ENCODE measurements at regions not wholly inside any gene's neighbourhood (a gene's known extent, or its start where the extent isn't known, plus 50 kb on each side); places are given as distances from the start of the nearest gene placed in this dataset.

GRCh38 chr4:103907414-103907813 is 187.6 kb upstream of the TACR3 start (continued):
- TF ChIP-seq, protein P1, sequence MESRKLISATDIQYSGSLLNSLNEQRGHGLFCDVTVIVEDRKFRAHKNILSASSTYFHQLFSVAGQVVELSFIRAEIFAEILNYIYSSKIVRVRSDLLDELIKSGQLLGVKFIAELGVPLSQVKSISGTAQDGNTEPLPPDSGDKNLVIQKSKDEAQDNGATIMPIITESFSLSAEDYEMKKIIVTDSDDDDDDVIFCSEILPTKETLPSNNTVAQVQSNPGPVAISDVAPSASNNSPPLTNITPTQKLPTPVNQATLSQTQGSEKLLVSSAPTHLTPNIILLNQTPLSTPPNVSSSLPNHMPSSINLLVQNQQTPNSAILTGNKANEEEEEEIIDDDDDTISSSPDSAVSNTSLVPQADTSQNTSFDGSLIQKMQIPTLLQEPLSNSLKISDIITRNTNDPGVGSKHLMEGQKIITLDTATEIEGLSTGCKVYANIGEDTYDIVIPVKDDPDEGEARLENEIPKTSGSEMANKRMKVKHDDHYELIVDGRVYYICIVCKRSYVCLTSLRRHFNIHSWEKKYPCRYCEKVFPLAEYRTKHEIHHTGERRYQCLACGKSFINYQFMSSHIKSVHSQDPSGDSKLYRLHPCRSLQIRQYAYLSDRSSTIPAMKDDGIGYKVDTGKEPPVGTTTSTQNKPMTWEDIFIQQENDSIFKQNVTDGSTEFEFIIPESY (IDR thresholded peaks at IDR 0.05; ENCODE audit: extremely low read depth, insufficient replicate concordance, low read length) = no peak
- no peak for TF ChIP-seq RAD21 (IDR thresholded peaks at IDR 0.05; ENCODE audit: low read depth)

GRCh38 chr4:103904123-103904522 is 184.3 kb upstream of the TACR3 start:
- no peak overlapping the region for H3K4me2 ChIP-seq (ENCODE audit: low read length)
- ChIA-PET RAD21 (ENCODE audit: low non-redundant PET in 1 of 2, low total read pairs in 2 of 2, uncharacterized antibody in 2 of 2, unreplicated experiment in 2 of 2) (no interaction called here), CTCF (no interaction called here), POLR2A (no interaction called here)
- TF ChIP-seq CEBPB (IDR thresholded peaks at IDR 0.05; ENCODE audit: low read depth) (no peak), ZFX (IDR thresholded peaks at IDR 0.05) (no peak), POLR2AphosphoS5 (IDR thresholded peaks at IDR 0.05; ENCODE audit: low read depth, low read length) (no peak), SP1 (IDR thresholded peaks at IDR 0.05; ENCODE audit: low read depth) (no peak), JUND (IDR thresholded peaks at IDR 0.05) (no peak), SIN3A (IDR thresholded peaks at IDR 0.05; ENCODE audit: low read depth) (no peak), POLR2A (IDR thresholded peaks at IDR 0.05; ENCODE audit: borderline replicate concordance, extremely low read depth, insufficient read depth, insufficient read length) (no peak), RAD21 (IDR thresholded peaks at IDR 0.05; ENCODE audit: low read depth) (no peak), EGR1 (IDR thresholded peaks at IDR 0.05; ENCODE audit: low read depth) (no peak), ZNF274 (IDR thresholded peaks at IDR 0.05; ENCODE audit: low read depth, low read length) (no peak), FOSL1 (IDR thresholded peaks at IDR 0.05; ENCODE audit: low read depth) (no peak), YY1 (IDR thresholded peaks at IDR 0.05; ENCODE audit: extremely low read depth, insufficient replicate concordance, low read depth, low read length) (no peak), TCF7L2 (IDR thresholded peaks at IDR 0.05; ENCODE audit: borderline replicate concordance, extremely low read depth, insufficient read depth, insufficient read length) (no peak), SRF (IDR thresholded peaks at IDR 0.05; ENCODE audit: low read depth) (no peak)
- TF ChIP-seq, protein P2, sequence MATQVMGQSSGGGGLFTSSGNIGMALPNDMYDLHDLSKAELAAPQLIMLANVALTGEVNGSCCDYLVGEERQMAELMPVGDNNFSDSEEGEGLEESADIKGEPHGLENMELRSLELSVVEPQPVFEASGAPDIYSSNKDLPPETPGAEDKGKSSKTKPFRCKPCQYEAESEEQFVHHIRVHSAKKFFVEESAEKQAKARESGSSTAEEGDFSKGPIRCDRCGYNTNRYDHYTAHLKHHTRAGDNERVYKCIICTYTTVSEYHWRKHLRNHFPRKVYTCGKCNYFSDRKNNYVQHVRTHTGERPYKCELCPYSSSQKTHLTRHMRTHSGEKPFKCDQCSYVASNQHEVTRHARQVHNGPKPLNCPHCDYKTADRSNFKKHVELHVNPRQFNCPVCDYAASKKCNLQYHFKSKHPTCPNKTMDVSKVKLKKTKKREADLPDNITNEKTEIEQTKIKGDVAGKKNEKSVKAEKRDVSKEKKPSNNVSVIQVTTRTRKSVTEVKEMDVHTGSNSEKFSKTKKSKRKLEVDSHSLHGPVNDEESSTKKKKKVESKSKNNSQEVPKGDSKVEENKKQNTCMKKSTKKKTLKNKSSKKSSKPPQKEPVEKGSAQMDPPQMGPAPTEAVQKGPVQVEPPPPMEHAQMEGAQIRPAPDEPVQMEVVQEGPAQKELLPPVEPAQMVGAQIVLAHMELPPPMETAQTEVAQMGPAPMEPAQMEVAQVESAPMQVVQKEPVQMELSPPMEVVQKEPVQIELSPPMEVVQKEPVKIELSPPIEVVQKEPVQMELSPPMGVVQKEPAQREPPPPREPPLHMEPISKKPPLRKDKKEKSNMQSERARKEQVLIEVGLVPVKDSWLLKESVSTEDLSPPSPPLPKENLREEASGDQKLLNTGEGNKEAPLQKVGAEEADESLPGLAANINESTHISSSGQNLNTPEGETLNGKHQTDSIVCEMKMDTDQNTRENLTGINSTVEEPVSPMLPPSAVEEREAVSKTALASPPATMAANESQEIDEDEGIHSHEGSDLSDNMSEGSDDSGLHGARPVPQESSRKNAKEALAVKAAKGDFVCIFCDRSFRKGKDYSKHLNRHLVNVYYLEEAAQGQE (IDR thresholded peaks at IDR 0.05; ENCODE audit: low read depth) = no peak
- TF ChIP-seq, protein P3, sequence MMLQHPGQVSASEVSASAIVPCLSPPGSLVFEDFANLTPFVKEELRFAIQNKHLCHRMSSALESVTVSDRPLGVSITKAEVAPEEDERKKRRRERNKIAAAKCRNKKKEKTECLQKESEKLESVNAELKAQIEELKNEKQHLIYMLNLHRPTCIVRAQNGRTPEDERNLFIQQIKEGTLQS (IDR thresholded peaks at IDR 0.05) = no peak
- TF ChIP-seq, protein P1 (IDR thresholded peaks at IDR 0.05; ENCODE audit: extremely low read depth, insufficient replicate concordance, low read length) = no peak
- H3K4me3 ChIP-seq (replicated peaks in 1 of 2; ENCODE audit: low read depth in 1 of 2, low read length in 2 of 2) = no peak overlapping the region
- no peaks in the 10 kb centered on the region for H3K36me3 ChIP-seq (ENCODE audit: control insufficient read depth in 1 of 2, insufficient read depth in 2 of 2, low read length in 2 of 2)
- ATAC-seq (no peak), DNase-seq (ENCODE audit: low read depth, low spot score) (no peak)
- no peaks in the 10 kb centered on the region for H3K9me2 ChIP-seq (ENCODE audit: insufficient read depth)
- no peak overlapping the region for H3K9ac ChIP-seq (ENCODE audit: low read length)
- no TSS peak for BruUV-seq (replicated peaks)
- no peak overlapping the region for H2AFZ ChIP-seq (ENCODE audit: low read depth, low read length, poor library complexity, severe bottlenecking)
- no peak overlapping the region for H3K27ac ChIP-seq (ENCODE audit: low read depth, low read length)
- no peaks in the 10 kb centered on the region for H3K27me3 ChIP-seq (ENCODE audit: insufficient read depth, low read length)
- no peaks in the 10 kb centered on the region for H3K79me2 ChIP-seq (ENCODE audit: insufficient read depth, low read length)
- no peaks in the 10 kb centered on the region for H3K9me3 ChIP-seq (ENCODE audit: control insufficient read depth in 1 of 2, insufficient read depth in 1 of 2, low read depth in 1 of 2, low read length in 2 of 2)
- no peaks in the 10 kb centered on the region for H3K4me1 ChIP-seq (ENCODE audit: control insufficient read depth in 1 of 2, insufficient read depth in 2 of 2, low read length in 2 of 2)
- intact Hi-C loops (cut with micrococcal nuclease) = no loop called here
- no peaks in the 10 kb centered on the region for H4K20me1 ChIP-seq (ENCODE audit: insufficient read depth)
